ENCODE measurements at regions not wholly inside any gene's neighbourhood (a gene's known extent, or its start where the extent isn't known, plus 50 kb on each side); places are given as distances from the start of the nearest gene placed in this dataset.
"Not testable (repeated sequence)": the region's sequence is repeated elsewhere in the genome, so short reads cannot be mapped to it uniquely, and the experiment has no call there.

GRCh38 chr21:27808923-27809322 is 842.0 kb upstream of the ADAMTS5 start:
- DNase-seq, result no peak
- no peak for ATAC-seq
- intact Hi-C loops (cut with DNase I), result no loop called here

GRCh38 chr21:27807596-27807995 is 840.7 kb upstream of the ADAMTS5 start:
- DNase-seq (no peak), ATAC-seq (no peak)
- intact Hi-C loops (cut with DNase I), result no loop called here

GRCh38 chr21:27806281-27806680 is 839.4 kb upstream of the ADAMTS5 start:
- ATAC-seq, result no peak
- DNase-seq, result no peak
- intact Hi-C loops (cut with DNase I), result no loop called here

GRCh38 chr21:27805696-27806095 is 838.8 kb upstream of the ADAMTS5 start:
- intact Hi-C loops (cut with DNase I), result no loop called here
- DNase-seq (no peak), ATAC-seq (no peak)

GRCh38 chr21:27804515-27804914 is 837.6 kb upstream of the ADAMTS5 start:
- DNase-seq (no peak), ATAC-seq (peak; percentile 52 to 81)
- intact Hi-C loops (cut with DNase I), result no loop called here

- ATAC-seq (no peak), DNase-seq (no peak)
- intact Hi-C loops (cut with DNase I), result no loop called here
Observed at GRCh38 chr21:27803571-27803970, 836.7 kb upstream of the ADAMTS5 start.

- ATAC-seq (no peak), DNase-seq (no peak)
- intact Hi-C loops (cut with DNase I), result no loop called here
Observed at GRCh38 chr21:27802816-27803475, 836.1 kb upstream of the ADAMTS5 start.

GRCh38 chr21:27799861-27800260 is 833.0 kb upstream of the ADAMTS5 start:
- ATAC-seq (no peak), DNase-seq (no peak)
- intact Hi-C loops (cut with DNase I), result no loop called here

GRCh38 chr21:27796106-27796505 is 829.2 kb upstream of the ADAMTS5 start:
- ATAC-seq, result no peak
- no peak for DNase-seq
- intact Hi-C loops (cut with DNase I), result no loop called here

GRCh38 chr21:27795418-27795817 is 828.5 kb upstream of the ADAMTS5 start:
- DNase-seq (no peak), ATAC-seq (peak in 1 of 2 donors; percentile 51)
- intact Hi-C loops (cut with DNase I), result no loop called here

- no peak for DNase-seq
- intact Hi-C loops (cut with DNase I), result no loop called here
- no peak for ATAC-seq
Observed at GRCh38 chr21:27793901-27794300, 827.0 kb upstream of the ADAMTS5 start.

- no peak for ATAC-seq
- intact Hi-C loops (cut with DNase I), result no loop called here
- DNase-seq, result no peak
Observed at GRCh38 chr21:27787046-27787445, 820.2 kb upstream of the ADAMTS5 start.

GRCh38 chr21:27779606-27780005 is 812.7 kb upstream of the ADAMTS5 start:
- ATAC-seq (no peak), DNase-seq (no peak)
- intact Hi-C loops (cut with DNase I), result no loop called here

GRCh38 chr21:27776925-27777553 is 810.2 kb upstream of the ADAMTS5 start:
- intact Hi-C loops (cut with DNase I), result no loop called here
- ATAC-seq (peak; percentile 26 to 93), DNase-seq (peak; percentile 49)

- intact Hi-C loops (cut with DNase I), result no loop called here
- no peak for DNase-seq
- ATAC-seq, result no peak
Observed at GRCh38 chr21:27772816-27773215, 805.9 kb upstream of the ADAMTS5 start.

- DNase-seq, result no peak
- intact Hi-C loops (cut with DNase I), result no loop called here
- ATAC-seq, result no peak
Observed at GRCh38 chr21:27771938-27772483, 805.1 kb upstream of the ADAMTS5 start.

- DNase-seq (no peak), ATAC-seq (no peak)
- intact Hi-C loops (cut with DNase I), result no loop called here
Observed at GRCh38 chr21:27769763-27770162, 802.9 kb upstream of the ADAMTS5 start.

GRCh38 chr21:27768046-27768637 is 801.3 kb upstream of the ADAMTS5 start:
- intact Hi-C loops (cut with DNase I); ATAC-seq; DNase-seq: not testable (repeated sequence)

GRCh38 chr21:27764056-27764455 is 797.2 kb upstream of the ADAMTS5 start:
- DNase-seq, result no peak
- ATAC-seq, result no peak
- intact Hi-C loops (cut with DNase I), result no loop called here

GRCh38 chr21:27761623-27762022 is 794.7 kb upstream of the ADAMTS5 start:
- DNase-seq (no peak), ATAC-seq (no peak)
- intact Hi-C loops (cut with DNase I), result no loop called here

Data from left cardiac atrium (tissue), 4 donors.